ENCODE measurements at regions not wholly inside any gene's neighbourhood (a gene's known extent, or its start where the extent isn't known, plus 50 kb on each side); places are given as distances from the start of the nearest gene placed in this dataset.

DNA sequence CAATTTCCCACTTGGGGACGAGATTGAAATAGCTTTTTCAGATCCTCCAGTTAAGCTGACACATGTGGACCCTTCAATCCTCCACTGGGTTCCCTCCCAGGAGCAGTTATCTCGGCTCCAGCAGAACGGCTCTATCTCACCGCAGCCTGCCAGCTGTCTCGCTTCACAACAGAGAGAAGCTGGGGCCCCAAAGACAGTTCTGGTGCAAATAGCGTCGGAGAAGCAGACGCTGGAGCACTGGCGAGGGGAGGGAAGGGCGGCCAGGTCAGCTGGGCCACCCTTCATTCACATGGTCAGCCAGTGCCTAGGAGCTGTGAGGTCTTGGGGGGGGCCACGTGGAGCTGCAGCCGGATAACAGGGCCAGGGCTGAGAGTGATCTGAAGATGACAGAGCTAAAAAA lies 141.3 kb upstream of the SDK2 start:
- TF ChIP-seq, protein P1, sequence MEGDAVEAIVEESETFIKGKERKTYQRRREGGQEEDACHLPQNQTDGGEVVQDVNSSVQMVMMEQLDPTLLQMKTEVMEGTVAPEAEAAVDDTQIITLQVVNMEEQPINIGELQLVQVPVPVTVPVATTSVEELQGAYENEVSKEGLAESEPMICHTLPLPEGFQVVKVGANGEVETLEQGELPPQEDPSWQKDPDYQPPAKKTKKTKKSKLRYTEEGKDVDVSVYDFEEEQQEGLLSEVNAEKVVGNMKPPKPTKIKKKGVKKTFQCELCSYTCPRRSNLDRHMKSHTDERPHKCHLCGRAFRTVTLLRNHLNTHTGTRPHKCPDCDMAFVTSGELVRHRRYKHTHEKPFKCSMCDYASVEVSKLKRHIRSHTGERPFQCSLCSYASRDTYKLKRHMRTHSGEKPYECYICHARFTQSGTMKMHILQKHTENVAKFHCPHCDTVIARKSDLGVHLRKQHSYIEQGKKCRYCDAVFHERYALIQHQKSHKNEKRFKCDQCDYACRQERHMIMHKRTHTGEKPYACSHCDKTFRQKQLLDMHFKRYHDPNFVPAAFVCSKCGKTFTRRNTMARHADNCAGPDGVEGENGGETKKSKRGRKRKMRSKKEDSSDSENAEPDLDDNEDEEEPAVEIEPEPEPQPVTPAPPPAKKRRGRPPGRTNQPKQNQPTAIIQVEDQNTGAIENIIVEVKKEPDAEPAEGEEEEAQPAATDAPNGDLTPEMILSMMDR (IDR thresholded peaks at IDR 0.05; ENCODE audit: low read length): no peak
- TF ChIP-seq EZH2 (IDR thresholded peaks at IDR 0.05; ENCODE audit: borderline replicate concordance, low read length): no peak

Measured in OCI-LY1 (cell line).